ENCODE measurements at regions not wholly inside any gene's neighbourhood (a gene's known extent, or its start where the extent isn't known, plus 50 kb on each side); places are given as distances from the start of the nearest gene placed in this dataset.

- TF ChIP-seq, protein P1, sequence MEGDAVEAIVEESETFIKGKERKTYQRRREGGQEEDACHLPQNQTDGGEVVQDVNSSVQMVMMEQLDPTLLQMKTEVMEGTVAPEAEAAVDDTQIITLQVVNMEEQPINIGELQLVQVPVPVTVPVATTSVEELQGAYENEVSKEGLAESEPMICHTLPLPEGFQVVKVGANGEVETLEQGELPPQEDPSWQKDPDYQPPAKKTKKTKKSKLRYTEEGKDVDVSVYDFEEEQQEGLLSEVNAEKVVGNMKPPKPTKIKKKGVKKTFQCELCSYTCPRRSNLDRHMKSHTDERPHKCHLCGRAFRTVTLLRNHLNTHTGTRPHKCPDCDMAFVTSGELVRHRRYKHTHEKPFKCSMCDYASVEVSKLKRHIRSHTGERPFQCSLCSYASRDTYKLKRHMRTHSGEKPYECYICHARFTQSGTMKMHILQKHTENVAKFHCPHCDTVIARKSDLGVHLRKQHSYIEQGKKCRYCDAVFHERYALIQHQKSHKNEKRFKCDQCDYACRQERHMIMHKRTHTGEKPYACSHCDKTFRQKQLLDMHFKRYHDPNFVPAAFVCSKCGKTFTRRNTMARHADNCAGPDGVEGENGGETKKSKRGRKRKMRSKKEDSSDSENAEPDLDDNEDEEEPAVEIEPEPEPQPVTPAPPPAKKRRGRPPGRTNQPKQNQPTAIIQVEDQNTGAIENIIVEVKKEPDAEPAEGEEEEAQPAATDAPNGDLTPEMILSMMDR (IDR thresholded peaks at IDR 0.05) = no peak
- no peak for TF ChIP-seq ZFX (IDR thresholded peaks at IDR 0.05; ENCODE audit: borderline replicate concordance)
These were observed 176.5 kb downstream of the CARTPT start for GRCh38 chr5:71895546-71895945.

All from 22Rv1 (cell line).